ENCODE measurements at regions not wholly inside any gene's neighbourhood (a gene's known extent, or its start where the extent isn't known, plus 50 kb on each side); places are given as distances from the start of the nearest gene placed in this dataset.

DNA sequence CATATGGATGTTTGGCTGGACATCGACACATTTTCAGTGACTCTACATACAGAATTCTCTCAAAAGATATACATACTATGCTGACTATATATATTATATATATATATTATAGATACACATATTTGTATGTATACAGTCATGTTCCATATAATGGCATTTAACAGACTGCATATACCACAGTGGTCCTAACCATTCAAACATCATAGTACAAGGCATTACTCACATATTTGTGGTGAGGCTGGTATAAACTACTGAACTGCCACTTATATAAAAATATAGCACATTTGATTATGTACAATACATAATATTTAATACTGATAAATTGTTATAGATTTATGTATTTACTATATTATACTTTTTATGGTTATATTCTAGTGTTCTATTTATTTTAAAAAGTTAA lies 168.5 kb downstream of the IL15 start:
- no peaks in the 10 kb centered on the region for H3K27me3 Mint-ChIP-seq (ENCODE audit: low read depth)
- no peak overlapping the region for H3K27ac Mint-ChIP-seq
- H3K4me3 Mint-ChIP-seq: no peak overlapping the region
- no peaks in the 10 kb centered on the region for H3K9me3 Mint-ChIP-seq
- no peaks in the 10 kb centered on the region for H3K36me3 Mint-ChIP-seq
- peaks cover 16% of the 10 kb centered on the region for H3K4me1 Mint-ChIP-seq
- DNase-seq (ENCODE audit: low spot score) (no peak), ATAC-seq (no peak)
- TF ChIP-seq, protein P1, sequence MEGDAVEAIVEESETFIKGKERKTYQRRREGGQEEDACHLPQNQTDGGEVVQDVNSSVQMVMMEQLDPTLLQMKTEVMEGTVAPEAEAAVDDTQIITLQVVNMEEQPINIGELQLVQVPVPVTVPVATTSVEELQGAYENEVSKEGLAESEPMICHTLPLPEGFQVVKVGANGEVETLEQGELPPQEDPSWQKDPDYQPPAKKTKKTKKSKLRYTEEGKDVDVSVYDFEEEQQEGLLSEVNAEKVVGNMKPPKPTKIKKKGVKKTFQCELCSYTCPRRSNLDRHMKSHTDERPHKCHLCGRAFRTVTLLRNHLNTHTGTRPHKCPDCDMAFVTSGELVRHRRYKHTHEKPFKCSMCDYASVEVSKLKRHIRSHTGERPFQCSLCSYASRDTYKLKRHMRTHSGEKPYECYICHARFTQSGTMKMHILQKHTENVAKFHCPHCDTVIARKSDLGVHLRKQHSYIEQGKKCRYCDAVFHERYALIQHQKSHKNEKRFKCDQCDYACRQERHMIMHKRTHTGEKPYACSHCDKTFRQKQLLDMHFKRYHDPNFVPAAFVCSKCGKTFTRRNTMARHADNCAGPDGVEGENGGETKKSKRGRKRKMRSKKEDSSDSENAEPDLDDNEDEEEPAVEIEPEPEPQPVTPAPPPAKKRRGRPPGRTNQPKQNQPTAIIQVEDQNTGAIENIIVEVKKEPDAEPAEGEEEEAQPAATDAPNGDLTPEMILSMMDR (IDR thresholded peaks at IDR 0.05): no peak
- ChIA-PET CTCF (no interaction called here), POLR2A (no interaction called here)

DNA sequence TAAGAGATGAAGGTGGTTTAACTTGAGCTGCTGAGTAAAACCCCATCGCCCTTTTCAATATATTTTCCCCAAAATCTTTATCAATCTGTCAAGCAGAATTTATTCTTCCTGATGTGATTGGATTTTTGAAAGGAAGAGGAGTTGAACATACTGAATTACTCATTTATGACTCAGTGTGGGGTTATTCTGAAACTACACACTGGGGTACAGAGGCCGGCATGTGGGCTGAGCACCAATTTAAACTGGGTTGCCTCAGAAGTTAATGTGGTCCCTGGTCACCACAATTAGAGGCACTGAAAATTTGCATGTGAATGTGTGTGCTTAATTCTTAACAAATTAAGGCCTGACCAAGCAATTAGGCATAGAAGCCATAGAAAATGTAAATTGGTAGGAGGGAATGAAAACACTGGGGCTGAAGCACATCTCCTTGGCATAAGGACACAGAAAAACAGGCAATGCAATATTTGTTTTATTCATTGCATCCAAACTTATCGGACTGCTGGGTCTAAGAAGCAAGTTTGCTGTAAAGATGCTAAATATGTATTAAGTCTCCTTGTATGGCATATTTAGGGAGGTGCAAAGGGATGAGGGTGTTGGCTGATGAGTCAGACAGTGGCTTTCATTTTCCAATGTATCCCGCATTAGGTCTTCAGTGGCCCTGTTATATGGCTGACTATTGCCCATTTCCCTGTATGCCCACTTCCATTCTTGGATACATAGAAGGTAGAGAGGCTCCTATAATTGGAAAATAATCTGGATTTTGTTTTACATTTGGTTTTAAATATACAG lies 170.9 kb downstream of the IL15 start:
- H3K36me3 Mint-ChIP-seq: no peaks in the 10 kb centered on the region
- no peaks in the 10 kb centered on the region for H3K9me3 Mint-ChIP-seq
- TF ChIP-seq CREB1 (CRISPR knock-in tag; IDR thresholded peaks at IDR 0.05) (no peak), NR3C1 (CRISPR knock-in tag; conservative IDR thresholded peaks at IDR 0.05; ENCODE audit: low read depth) (no peak), IRF2 (CRISPR knock-in tag; IDR thresholded peaks at IDR 0.05; ENCODE audit: borderline replicate concordance, low read depth) (no peak), ZNF138 (CRISPR knock-in tag; conservative IDR thresholded peaks at IDR 0.05) (no peak), CBFB (CRISPR knock-in tag; IDR thresholded peaks at IDR 0.05; ENCODE audit: low read depth) (no peak), ZNF671 (CRISPR knock-in tag; IDR thresholded peaks at IDR 0.05) (no peak), NR2C2 (CRISPR knock-in tag; IDR thresholded peaks at IDR 0.05) (no peak), KAT7 (CRISPR knock-in tag; IDR thresholded peaks at IDR 0.05; ENCODE audit: borderline replicate concordance) (no peak), ZNF219 (CRISPR knock-in tag; IDR thresholded peaks at IDR 0.05; ENCODE audit: borderline replicate concordance) (no peak), JUN (CRISPR knock-in tag; IDR thresholded peaks at IDR 0.05) (no peak), ZNF317 (CRISPR knock-in tag; IDR thresholded peaks at IDR 0.05; ENCODE audit: borderline replicate concordance, low read depth) (no peak), ATF1 (CRISPR knock-in tag; IDR thresholded peaks at IDR 0.05) (no peak), ELF4 (CRISPR knock-in tag; IDR thresholded peaks at IDR 0.05; ENCODE audit: low read depth) (no peak), ZNF121 (CRISPR knock-in tag; IDR thresholded peaks at IDR 0.05) (no peak), ETV6 (CRISPR knock-in tag; IDR thresholded peaks at IDR 0.05) (no peak)
- TF ChIP-seq, protein P2, sequence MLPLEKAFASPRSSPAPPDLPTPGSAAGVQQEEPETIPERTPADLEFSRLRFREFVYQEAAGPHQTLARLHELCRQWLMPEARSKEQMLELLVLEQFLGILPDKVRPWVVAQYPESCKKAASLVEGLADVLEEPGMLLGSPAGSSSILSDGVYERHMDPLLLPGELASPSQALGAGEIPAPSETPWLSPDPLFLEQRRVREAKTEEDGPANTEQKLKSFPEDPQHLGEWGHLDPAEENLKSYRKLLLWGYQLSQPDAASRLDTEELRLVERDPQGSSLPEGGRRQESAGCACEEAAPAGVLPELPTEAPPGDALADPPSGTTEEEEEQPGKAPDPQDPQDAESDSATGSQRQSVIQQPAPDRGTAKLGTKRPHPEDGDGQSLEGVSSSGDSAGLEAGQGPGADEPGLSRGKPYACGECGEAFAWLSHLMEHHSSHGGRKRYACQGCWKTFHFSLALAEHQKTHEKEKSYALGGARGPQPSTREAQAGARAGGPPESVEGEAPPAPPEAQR (CRISPR knock-in tag; IDR thresholded peaks at IDR 0.05): no peak
- TF ChIP-seq, protein P3, sequence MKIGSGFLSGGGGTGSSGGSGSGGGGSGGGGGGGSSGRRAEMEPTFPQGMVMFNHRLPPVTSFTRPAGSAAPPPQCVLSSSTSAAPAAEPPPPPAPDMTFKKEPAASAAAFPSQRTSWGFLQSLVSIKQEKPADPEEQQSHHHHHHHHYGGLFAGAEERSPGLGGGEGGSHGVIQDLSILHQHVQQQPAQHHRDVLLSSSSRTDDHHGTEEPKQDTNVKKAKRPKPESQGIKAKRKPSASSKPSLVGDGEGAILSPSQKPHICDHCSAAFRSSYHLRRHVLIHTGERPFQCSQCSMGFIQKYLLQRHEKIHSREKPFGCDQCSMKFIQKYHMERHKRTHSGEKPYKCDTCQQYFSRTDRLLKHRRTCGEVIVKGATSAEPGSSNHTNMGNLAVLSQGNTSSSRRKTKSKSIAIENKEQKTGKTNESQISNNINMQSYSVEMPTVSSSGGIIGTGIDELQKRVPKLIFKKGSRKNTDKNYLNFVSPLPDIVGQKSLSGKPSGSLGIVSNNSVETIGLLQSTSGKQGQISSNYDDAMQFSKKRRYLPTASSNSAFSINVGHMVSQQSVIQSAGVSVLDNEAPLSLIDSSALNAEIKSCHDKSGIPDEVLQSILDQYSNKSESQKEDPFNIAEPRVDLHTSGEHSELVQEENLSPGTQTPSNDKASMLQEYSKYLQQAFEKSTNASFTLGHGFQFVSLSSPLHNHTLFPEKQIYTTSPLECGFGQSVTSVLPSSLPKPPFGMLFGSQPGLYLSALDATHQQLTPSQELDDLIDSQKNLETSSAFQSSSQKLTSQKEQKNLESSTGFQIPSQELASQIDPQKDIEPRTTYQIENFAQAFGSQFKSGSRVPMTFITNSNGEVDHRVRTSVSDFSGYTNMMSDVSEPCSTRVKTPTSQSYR (CRISPR knock-in tag; IDR thresholded peaks at IDR 0.05): no peak
- TF ChIP-seq, protein P4, sequence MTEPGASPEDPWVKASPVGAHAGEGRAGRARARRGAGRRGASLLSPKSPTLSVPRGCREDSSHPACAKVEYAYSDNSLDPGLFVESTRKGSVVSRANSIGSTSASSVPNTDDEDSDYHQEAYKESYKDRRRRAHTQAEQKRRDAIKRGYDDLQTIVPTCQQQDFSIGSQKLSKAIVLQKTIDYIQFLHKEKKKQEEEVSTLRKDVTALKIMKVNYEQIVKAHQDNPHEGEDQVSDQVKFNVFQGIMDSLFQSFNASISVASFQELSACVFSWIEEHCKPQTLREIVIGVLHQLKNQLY (CRISPR knock-in tag; IDR thresholded peaks at IDR 0.05): no peak
- TF ChIP-seq, protein P5, sequence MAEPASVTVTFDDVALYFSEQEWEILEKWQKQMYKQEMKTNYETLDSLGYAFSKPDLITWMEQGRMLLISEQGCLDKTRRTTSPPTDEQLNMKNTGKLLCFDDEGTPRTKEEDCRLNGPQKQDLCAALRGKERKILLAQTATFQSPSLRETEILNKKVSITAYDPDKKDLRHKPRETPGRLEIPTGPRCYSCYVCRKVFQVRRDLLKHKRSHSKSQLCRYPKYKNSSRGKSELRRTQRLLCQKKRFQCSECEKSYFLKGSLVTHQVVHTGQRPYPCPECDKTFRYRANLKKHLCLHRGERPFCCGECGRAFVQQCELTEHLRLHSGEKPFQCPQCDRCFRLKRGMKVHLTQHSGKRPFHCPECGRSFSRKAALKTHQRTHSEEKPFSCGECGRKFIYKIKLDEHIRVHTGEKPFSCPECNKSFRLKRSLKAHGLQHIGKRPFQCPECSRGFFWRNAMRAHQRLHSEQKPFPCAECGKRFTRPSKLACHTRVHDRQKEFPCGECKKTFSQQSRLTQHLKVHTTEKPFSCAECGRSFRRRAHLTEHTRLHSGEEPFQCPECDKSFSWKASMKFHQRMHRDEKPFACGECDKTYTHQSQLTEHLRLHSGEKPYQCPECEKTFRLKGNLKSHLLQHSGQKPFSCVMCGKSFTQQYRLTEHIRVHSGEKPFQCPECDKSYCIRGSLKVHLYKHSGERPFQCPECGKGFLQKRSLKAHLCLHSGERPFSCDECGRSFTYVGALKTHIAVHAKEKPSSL (CRISPR knock-in tag; conservative IDR thresholded peaks at IDR 0.05): no peak
- TF ChIP-seq, protein P6, sequence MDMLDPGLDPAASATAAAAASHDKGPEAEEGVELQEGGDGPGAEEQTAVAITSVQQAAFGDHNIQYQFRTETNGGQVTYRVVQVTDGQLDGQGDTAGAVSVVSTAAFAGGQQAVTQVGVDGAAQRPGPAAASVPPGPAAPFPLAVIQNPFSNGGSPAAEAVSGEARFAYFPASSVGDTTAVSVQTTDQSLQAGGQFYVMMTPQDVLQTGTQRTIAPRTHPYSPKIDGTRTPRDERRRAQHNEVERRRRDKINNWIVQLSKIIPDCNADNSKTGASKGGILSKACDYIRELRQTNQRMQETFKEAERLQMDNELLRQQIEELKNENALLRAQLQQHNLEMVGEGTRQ (CRISPR knock-in tag; IDR thresholded peaks at IDR 0.05): no peak
- ChIA-PET CTCF (interaction anchor here (0.7 kb wide), 1 partner anchor 545 kb away, joined by 3 read pairs; no protein-coding TSS in a partner anchor), POLR2A (no interaction called here)
- DNase-seq (ENCODE audit: low spot score) (no peak), ATAC-seq (no peak)
- no peak overlapping the region for H3K27ac Mint-ChIP-seq
- no peaks in the 10 kb centered on the region for H3K27me3 Mint-ChIP-seq (ENCODE audit: low read depth)
- peaks cover 26% of the 10 kb centered on the region for H3K4me1 Mint-ChIP-seq
- no peak overlapping the region for H3K4me3 Mint-ChIP-seq
